Suppressor macrophage treated with lipopolysaccharide for 1 hour (primary cell): ENCODE measurements at regions not wholly inside any gene's neighbourhood (a gene's known extent, or its start where the extent isn't known, plus 50 kb on each side); places are given as distances from the start of the nearest gene placed in this dataset.

Source experiments
- DNase-seq, 3 donors: peaks; one replicate each; pipeline ENCODE4 v3.0.0-alpha.2; 2020 to 2022

- no peak for DNase-seq
These were observed 379.0 kb downstream of the TLR4 start for GRCh38 chr9:118083161-118083560.

DNA sequence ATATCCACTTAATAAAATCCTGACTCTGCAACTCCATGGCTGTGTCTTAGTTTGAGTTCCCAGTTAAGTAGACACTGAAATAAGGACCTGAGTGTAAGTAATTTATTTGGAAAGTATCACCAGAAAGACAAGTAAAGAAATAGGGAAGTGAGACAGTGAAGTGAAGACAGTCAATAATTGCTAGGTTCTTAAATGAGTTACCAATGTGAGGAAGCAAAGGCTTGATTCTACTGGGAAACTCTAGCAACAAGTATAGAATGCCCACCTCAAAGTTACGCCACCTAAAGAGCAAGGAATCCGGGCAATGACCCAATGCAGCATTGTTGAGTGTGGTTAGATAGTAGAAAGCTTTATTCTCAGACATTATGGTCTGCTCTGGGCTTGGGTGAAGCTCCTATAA, 383.9 kb downstream of the TLR4 start:
- no peak for DNase-seq

- no peak for DNase-seq
These were observed 387.0 kb downstream of the TLR4 start for GRCh38 chr9:118091226-118091625.

DNA sequence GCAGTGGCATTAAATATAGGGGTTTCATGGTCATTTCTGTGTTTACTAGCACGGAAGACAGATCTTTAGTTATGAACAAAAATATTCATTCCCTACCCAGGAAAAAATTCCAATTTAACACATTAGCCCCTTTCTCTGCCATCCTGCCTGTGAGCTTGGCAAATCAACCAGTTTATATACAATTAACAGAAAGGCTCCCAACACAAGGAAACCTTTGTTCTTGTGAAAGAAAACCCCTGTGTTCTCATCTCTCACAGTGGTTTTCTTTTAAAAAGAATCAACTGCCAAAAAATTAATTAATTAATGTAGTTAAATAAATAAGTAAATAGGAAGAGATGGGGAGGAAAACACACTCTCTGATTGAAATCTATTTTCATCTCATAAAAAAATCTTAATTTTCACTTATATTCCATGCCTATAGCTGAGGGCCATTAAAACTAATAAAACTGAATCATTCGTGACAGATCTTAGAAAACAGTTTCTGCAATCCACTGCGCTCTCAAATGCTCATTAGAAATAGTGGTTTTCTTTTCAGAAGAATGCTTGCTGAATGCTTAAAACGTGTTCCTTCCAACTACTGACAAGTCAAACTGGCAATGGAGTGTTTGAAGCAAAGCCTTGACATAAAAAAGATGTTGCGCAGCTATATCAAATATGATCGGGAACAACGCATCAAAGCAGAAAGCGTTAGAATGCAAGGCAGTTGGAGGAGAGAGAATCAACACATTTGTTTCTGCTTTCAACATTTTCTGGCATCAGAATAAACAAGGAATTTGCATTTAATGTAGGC, 387.7 kb downstream of the TLR4 start:
- no peak for DNase-seq

GRCh38 chr9:118094387-118094786, 390.2 kb downstream of the TLR4 start:
- no peak for DNase-seq

GRCh38 chr9:118100529-118101419, 396.6 kb downstream of the TLR4 start:
- DNase-seq = no peak

DNA sequence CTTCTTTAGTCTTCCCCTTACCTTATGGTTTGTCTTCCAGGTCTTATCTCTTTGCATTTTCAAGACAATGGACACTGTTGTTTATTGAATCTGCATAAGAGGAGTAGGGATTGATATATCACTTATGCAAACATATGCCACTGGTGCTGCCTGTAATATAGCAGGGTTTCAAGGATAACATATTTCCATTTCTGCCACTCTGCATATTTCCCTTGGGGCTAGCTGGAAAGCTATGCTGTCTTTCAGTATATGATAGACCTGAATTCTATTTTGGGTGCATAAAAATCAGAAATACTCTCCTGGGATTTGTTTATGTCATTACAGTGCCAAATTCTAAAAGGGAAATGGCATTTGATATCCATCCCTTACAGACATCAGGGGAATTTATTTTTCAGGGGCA, 400.2 kb downstream of the TLR4 start:
- DNase-seq = no peak

GRCh38 chr9:118108971-118109370, 404.8 kb downstream of the TLR4 start:
- no peak for DNase-seq

- no peak for DNase-seq
These were observed 405.3 kb downstream of the TLR4 start for GRCh38 chr9:118109542-118109941.

DNA sequence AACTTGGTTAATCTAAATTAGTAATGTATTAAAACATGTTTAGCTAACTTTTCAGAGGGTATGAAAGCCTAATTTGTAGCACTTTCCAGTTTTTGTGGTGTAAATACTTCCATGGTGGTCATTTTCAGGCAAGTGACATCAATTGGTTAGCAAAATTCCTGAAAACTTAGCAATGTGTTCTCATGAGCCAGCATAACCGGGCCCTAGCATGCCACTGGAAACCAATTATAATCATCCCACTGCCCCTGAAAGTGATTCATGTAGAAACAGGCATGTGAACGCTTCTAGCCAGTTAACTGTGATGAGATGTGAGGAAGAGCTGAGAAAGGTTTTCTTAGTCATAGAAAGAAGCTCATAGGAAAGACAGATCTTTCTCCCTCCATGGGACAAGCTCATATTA, 417.2 kb downstream of the TLR4 start:
- DNase-seq = no peak

DNA sequence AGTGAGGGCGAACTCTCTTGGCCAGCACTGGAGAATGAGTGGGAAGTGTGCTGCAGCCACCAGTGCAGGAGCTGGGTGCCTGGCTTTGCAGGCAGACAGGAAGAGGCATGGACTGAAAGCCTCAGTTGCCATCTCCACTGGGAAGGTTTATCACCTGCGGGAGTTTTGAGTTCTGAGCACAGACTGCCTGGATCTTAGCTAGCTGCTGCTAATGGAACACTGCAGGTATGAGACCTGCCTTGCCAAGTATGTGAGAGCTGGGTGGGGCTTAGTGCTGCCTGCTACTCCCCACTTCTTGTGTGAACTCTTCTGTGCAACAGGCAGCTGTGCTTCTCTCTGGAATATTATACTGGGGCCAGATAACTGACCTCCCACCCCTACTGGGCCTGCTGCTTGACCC, 424.1 kb downstream of the TLR4 start:
- DNase-seq = no peak

DNA sequence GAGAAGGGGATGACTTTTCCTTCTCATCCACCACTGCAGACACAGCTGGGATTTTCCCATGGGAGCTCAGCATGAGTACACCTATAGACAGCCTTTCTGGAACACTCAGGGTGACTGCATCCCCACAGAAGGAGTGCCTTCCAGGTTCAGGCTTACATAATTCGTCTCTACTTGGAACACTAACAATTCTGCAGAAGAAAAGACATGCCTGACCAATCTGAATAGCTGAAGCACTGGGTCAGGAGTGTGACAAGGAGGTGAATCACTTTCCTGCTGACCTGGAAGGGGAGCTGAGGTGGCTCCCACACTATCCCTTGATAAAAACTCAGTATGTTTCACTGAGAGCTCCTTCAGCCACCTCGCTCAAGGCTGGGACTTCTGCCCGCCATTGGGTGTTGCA, 425.3 kb downstream of the TLR4 start:
- no peak for DNase-seq

DNA sequence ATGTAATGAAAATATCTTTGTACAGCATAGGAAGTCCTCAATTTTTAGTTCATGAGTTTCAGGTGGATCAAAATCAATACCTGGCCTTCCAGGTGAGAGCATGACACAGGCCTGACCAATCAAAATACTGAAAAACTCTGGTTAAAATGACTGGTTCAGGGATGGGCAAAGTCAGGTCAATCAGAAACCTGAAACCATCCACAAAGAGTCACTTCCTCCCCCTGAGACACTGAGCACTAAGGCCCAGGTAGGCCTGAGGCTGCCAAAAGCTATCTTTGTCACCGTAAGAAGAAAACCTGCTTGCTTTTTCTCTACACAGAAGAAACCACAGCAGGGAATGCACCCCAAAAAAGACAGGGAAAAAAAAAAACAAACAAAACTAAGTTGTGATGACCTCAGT, 444.8 kb downstream of the TLR4 start:
- no peak for DNase-seq

- DNase-seq = no peak
These were observed 452.6 kb downstream of the TLR4 start for GRCh38 chr9:118156846-118157245.

DNA sequence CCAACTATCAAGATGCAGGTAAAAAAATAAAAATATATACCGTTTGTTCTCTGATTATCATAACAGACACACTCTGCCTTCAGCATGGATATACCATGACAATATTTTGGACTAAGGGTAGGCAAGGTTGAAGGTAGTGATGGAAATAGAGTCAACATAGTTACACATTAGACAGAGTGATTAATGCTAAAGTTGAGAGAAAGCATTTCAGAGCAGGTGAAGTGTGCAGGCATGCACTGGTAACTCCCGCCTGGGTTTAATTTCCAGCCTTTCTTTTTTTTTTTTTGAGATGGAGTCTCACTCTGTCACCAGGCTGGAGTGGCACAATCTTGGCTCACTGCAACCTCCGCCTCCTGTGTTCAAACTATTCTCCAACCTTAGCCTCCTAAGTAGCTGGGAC, 458.5 kb downstream of the TLR4 start:
- no peak for DNase-seq

- DNase-seq = no peak
These were observed 459.5 kb downstream of the TLR4 start for GRCh38 chr9:118163751-118164150.

DNA sequence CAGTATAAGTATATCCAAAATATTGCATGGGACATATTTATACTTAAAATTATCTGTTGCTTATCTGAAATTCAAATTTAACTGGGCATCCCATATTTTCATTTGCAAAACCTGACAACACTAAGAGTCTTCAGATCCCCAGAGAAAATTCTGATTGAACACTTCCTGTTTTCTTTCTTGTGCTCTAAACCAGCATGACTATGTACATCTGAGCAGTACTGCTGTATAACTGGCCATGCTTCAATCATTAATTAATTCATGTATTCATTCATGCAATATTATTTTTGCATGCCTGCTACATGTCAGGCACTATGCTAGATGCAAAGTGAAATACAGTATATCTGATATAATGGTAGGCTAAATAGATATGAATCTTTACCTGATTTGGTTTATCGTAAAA, 461.2 kb downstream of the TLR4 start:
- DNase-seq = no peak

- peak in 2 of 3 donors; percentile 4 to 30 for DNase-seq
These were observed 466.1 kb downstream of the TLR4 start for GRCh38 chr9:118170032-118170955.

DNA sequence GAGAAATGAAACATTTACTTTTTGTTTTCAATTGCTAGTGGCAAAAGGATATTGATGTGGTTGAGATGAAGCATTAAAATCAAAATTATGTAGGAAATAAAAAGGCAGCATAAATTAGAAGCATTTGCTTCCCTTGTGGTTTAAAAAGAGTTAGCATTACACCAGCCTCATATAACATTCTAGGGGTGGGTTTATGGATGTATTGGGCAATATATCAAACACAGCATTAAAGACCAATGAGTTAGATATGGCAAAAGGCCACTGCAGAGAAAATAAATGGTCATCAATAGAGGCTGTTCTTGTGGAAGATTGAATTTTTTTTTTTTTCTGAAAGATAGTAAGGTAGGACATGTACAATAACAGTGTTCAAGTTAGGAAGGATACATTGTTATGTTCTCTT, 473.0 kb downstream of the TLR4 start:
- no peak for DNase-seq

DNA sequence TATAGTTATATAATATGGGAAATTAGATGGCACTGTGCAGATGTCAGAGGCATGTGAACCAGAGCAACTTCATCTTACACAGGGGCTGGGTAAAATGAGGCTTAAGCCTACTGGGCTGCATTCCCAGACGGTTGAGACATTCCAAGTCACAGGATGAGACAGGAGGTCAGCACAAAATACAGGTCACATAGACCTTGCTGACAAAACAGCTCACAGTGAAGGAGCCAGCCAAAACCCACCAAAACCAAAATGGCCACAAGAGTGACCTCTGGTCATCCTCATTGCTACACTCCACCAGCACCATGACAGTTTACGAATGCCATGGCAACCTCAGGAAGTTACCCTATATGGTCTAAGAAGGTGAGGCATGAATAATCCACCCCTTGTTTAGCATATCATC, 479.4 kb downstream of the TLR4 start:
- DNase-seq = no peak

GRCh38 chr9:118187408-118187807, 483.2 kb downstream of the TLR4 start:
- DNase-seq = no peak

DNA sequence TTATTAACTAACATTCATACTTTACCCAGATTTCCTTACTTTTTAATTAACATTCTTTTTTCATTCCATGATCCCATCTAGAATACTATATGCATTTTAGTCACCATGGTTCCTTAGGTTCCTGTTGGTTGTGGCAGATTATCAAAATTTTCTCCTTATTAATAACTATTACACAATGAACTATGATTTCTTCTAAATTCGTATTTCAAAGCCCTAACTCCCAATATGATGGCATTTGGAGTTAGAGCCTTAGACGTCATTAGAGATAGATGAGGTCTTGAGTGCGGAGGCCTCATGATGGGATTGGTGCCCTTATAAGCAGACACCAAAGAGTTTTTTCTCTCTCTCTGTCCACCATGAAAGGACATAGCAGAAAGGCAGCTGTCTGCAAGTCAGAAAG, 485.4 kb downstream of the TLR4 start:
- DNase-seq = no peak

GRCh38 chr9:118192807-118193206, 488.6 kb downstream of the TLR4 start:
- no peak for DNase-seq
